ENCODE measurements at regions not wholly inside any gene's neighbourhood (a gene's known extent, or its start where the extent isn't known, plus 50 kb on each side); places are given as distances from the start of the nearest gene placed in this dataset.

GRCh38 chr22:49025791-49026493, 801.7 kb downstream of the BRD1 start:
- TF ChIP-seq CTCF (IDR thresholded peaks at IDR 0.05) (no peak), POLR2A (IDR thresholded peaks at IDR 0.05) (no peak)

All from adrenal gland (tissue), 5 donors.